Esophagus muscularis mucosa (tissue), 4 donors: ENCODE measurements at regions not wholly inside any gene's neighbourhood (a gene's known extent, or its start where the extent isn't known, plus 50 kb on each side); places are given as distances from the start of the nearest gene placed in this dataset.

Experiments
- DNase-seq: peaks from one replicate; pipeline ENCODE4 v3.0.0-alpha.2; 2017; ENCODE audit errors: extremely low spot score
- H3K27ac ChIP-seq, 4 donors: fragments of 200-600 bp; sonication (generic); replicated peaks in 1 of 4; 1 replicate in 3 of 4; 2 replicates in 1 of 4; pipeline ENCODE4 v1.5.1; 2016 to 2019; ENCODE audit warnings: mild to moderate bottlenecking in 1 of 4
- H3K27me3 ChIP-seq, 4 donors: fragments of 200-600 bp; sonication (generic); one replicate each; pipeline versions ENCODE4 v1.5.1 to v1.6.0; 2016 to 2019
- H3K36me3 ChIP-seq, 4 donors: fragments of 200-600 bp; sonication (generic); one replicate each; pipeline ENCODE4 v1.5.1; 2016 to 2019
- H3K4me1 ChIP-seq, 4 donors: fragments of 200-600 bp; sonication (generic); one replicate each; pipeline ENCODE4 v1.5.1; 2016 to 2019
- H3K4me3 ChIP-seq, 4 donors: fragments of 200-600 bp; sonication (generic); 1 replicate in 2 of 4; 2 replicates in 2 of 4; pipeline ENCODE4 v1.5.1; 2016 to 2019; ENCODE audit warnings: mild to moderate bottlenecking in 4 of 4, moderate library complexity in 1 of 4
- H3K9me3 ChIP-seq, 4 donors: fragments of 200-600 bp; sonication (generic); 1 replicate in 3 of 4; 2 replicates in 1 of 4; pipeline ENCODE4 v1.5.1; 2016 to 2019
- EP300 ChIP-seq: sonication (generic); formaldehyde crosslinking; IDR thresholded peaks from one replicate; pipeline ENCODE4 v1.6.1; 2017; ENCODE audit warnings: antibody characterized with exemption
- POLR2A ChIP-seq: fragments of 450-650 bp; IDR thresholded peaks from one replicate; pipeline ENCODE4 v1.6.1; 2017; ENCODE audit warnings: antibody characterized with exemption, moderate library complexity, mild to moderate bottlenecking, low read depth
- POLR2AphosphoS5 ChIP-seq, 2 donors: sonication (generic); formaldehyde crosslinking; IDR thresholded peaks; one replicate each; pipeline ENCODE4 v1.6.1; 2017; ENCODE audit warnings: antibody characterized with exemption in 2 of 2
- WGBS: methylation state at CpG from one replicate; pipeline ENCODE4 v1.1.5; 2018; 5-methylcytosine and 5-hydroxymethylcytosine counted together
- intact Hi-C: fragments of 100-400 bp; cut with DNase I; formaldehyde crosslinking; loops from one replicate; pipeline ENCODE4 v1.15.1; 2023
- TF ChIP-seq, protein P1 (sequence below), 3 experiments: fragments of 200-600 bp in 2 of 3; fragments of 450-650 bp in 1 of 3; sonication (generic) in 2 of 3; IDR thresholded peaks; one replicate each; pipeline ENCODE4 v1.5.1; 2017 to 2019; ENCODE audit warnings: antibody characterized with exemption in 3 of 3, mild to moderate bottlenecking in 2 of 3, moderate library complexity in 1 of 3

DNA sequence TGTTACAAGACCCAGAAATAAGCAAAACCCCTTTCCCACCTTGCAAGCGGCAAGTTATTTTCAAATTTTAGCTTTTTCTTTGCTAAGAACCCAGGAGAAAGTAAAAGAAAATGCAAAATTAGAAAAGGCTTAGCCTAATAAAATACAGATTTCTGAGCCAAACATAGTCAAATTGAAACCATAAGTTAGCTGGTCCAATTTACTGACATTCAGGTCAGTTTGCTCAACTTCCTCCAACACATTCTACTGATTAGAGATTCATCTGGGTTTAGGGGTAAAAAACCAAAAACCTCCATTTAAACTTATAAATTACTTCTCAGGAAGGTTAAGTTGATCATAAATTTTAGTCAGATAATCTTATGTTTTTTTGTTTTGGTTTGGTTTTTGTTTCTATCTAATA, 701.8 kb upstream of the CXADR start:
- Histone ChIP-seq H3K4me3 (no peak overlapping the region), H3K9me3 (no peaks in the 10 kb centered on the region), H3K4me1 (no peaks in the 10 kb centered on the region), H3K36me3 (no peaks in the 10 kb centered on the region), H3K27ac (no peak overlapping the region), H3K27me3 (no peaks in the 10 kb centered on the region)
- TF ChIP-seq POLR2A, result no peak
- no peak for TF ChIP-seq EP300
- TF ChIP-seq, protein P1, sequence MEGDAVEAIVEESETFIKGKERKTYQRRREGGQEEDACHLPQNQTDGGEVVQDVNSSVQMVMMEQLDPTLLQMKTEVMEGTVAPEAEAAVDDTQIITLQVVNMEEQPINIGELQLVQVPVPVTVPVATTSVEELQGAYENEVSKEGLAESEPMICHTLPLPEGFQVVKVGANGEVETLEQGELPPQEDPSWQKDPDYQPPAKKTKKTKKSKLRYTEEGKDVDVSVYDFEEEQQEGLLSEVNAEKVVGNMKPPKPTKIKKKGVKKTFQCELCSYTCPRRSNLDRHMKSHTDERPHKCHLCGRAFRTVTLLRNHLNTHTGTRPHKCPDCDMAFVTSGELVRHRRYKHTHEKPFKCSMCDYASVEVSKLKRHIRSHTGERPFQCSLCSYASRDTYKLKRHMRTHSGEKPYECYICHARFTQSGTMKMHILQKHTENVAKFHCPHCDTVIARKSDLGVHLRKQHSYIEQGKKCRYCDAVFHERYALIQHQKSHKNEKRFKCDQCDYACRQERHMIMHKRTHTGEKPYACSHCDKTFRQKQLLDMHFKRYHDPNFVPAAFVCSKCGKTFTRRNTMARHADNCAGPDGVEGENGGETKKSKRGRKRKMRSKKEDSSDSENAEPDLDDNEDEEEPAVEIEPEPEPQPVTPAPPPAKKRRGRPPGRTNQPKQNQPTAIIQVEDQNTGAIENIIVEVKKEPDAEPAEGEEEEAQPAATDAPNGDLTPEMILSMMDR (IDR thresholded peaks at IDR 0.05), result no peak
- no peak for TF ChIP-seq POLR2AphosphoS5 (IDR thresholded peaks at IDR 0.05)
- intact Hi-C loops, result no loop called here
- no peak for DNase-seq
- 85% methylated on average over 1 of the region's 1 CpG for WGBS

DNA sequence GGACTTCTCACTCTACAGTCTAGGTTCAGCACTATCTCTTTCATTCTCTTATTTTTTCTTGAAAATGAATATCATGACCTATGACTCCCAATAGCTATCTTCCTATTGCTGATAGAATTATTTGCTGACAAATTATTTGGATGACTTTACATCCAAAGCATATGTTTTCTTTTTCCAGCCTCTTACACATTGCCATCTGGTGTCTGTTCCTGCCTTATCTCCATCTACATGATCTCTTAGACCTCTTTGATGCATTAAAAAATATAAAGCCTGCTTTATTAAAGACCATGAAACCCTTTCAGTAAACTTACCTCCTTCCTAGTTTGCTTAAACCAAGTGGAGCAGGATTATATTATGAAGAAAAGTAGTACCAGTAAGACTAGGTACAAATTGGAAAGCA, 700.9 kb upstream of the CXADR start:
- H3K4me3 ChIP-seq, result no peak overlapping the region
- no peak overlapping the region for H3K27ac ChIP-seq
- H3K4me1 ChIP-seq, result no peaks in the 10 kb centered on the region
- H3K36me3 ChIP-seq, result no peaks in the 10 kb centered on the region
- DNase-seq, result no peak
- H3K9me3 ChIP-seq, result no peaks in the 10 kb centered on the region
- intact Hi-C loops, result no loop called here
- TF ChIP-seq POLR2A (no peak), POLR2AphosphoS5 (IDR thresholded peaks at IDR 0.05) (no peak), EP300 (no peak)
- TF ChIP-seq, protein P1 (IDR thresholded peaks at IDR 0.05), result no peak
- no peaks in the 10 kb centered on the region for H3K27me3 ChIP-seq

DNA sequence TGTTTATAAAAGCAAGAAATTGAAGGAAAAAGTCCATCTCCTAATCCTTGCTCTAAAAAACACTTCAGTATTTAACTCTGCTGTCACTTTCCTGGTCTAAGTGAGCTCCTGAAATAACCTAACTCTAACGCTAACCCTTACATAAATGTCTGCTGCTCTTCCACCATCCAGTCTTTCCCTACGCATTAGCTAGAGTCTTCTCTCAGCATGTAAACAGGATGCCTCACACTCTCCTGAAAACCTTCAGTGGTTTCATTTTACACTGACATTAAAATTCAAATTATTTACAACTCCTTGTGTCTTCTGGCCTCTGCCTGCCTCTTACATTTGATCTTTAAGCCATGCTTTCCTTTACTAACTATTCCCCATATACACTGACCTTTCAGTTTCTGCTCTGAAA, 697.6 kb upstream of the CXADR start:
- no peak overlapping the region for H3K27ac ChIP-seq
- no peak overlapping the region for H3K4me3 ChIP-seq
- no peaks in the 10 kb centered on the region for H3K36me3 ChIP-seq
- 88% methylated on average over 2 of the region's 2 CpGs for WGBS
- intact Hi-C loops, result no loop called here
- TF ChIP-seq POLR2A (no peak), EP300 (no peak), POLR2AphosphoS5 (IDR thresholded peaks at IDR 0.05) (no peak)
- TF ChIP-seq, protein P1 (IDR thresholded peaks at IDR 0.05), result no peak
- no peaks in the 10 kb centered on the region for H3K9me3 ChIP-seq
- H3K4me1 ChIP-seq, result no peaks in the 10 kb centered on the region
- DNase-seq, result no peak
- H3K27me3 ChIP-seq, result no peaks in the 10 kb centered on the region

DNA sequence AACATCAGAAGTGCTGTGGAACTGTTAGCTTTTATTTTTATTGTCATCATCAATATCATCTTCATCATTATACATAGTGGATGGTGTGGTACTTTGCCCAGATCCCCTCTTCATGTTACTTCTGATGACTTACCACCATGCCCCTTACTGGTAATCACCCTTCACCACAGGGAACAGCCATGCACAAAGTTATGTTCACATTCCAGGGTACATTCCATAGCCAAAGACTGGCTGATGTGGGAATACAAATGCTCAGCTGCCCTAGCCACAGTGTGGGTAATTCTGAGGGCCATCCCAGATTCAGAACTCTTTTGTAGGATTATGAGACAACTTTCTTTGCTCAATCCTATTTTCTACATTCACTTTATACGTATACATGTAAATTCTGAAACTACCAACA, 691.3 kb upstream of the CXADR start:
- no peaks in the 10 kb centered on the region for H3K36me3 ChIP-seq
- no peaks in the 10 kb centered on the region for H3K27me3 ChIP-seq
- 100% methylated on average over 1 of the region's 1 CpG for WGBS
- no peak for DNase-seq
- intact Hi-C loops, result no loop called here
- no peak overlapping the region for H3K4me3 ChIP-seq
- no peaks in the 10 kb centered on the region for H3K9me3 ChIP-seq
- TF ChIP-seq EP300 (no peak), POLR2A (no peak), POLR2AphosphoS5 (IDR thresholded peaks at IDR 0.05) (no peak)
- TF ChIP-seq, protein P1 (IDR thresholded peaks at IDR 0.05), result no peak
- H3K4me1 ChIP-seq, result no peaks in the 10 kb centered on the region
- H3K27ac ChIP-seq, result no peak overlapping the region

DNA sequence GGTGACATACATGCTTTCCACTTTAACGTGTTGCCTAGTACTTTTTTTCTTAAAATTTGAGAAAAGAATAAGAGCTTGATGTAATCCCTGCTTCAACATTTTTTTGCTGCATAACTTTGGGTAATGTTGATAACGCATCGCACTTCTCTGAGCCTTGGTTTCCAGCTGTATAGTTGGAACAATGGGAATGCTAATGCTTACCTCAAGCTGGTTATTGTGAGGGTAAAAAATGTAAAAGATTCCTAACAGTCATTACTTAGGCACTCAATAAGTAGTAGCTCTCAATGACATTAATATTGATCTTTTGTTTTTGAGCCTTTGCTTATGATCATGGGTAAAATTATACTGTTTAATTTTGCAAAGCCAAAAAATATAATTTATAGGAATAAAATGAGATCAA, 683.3 kb upstream of the CXADR start:
- no peaks in the 10 kb centered on the region for H3K9me3 ChIP-seq
- no peak for TF ChIP-seq POLR2A
- TF ChIP-seq EP300, result no peak
- TF ChIP-seq, protein P1 (IDR thresholded peaks at IDR 0.05), result no peak
- TF ChIP-seq POLR2AphosphoS5 (IDR thresholded peaks at IDR 0.05), result no peak
- H3K4me1 ChIP-seq, result no peaks in the 10 kb centered on the region
- H3K27ac ChIP-seq, result no peak overlapping the region
- 87% methylated on average over 3 of the region's 3 CpGs for WGBS
- H3K36me3 ChIP-seq, result no peaks in the 10 kb centered on the region
- DNase-seq, result no peak
- no peaks in the 10 kb centered on the region for H3K27me3 ChIP-seq
- intact Hi-C loops, result no loop called here
- H3K4me3 ChIP-seq, result no peak overlapping the region
